Stimulated activated CD4-positive, alpha-beta T cell treated with anti-CD3 and anti-CD28 coated beads, Interleukin-12 subunit alpha, Interleukin-12 subunit beta, amount 100 ng/mL, for 48 hours (primary cell): ENCODE measurements at regions not wholly inside any gene's neighbourhood (a gene's known extent, or its start where the extent isn't known, plus 50 kb on each side); places are given as distances from the start of the nearest gene placed in this dataset.
"Not testable (repeated sequence)": the region's sequence is repeated elsewhere in the genome, so short reads cannot be mapped to it uniquely, and the experiment has no call there.

Source experiments
- DNase-seq, 3 donors: peaks; one replicate each; pipeline ENCODE4 v3.0.0-alpha.2; 2020; ENCODE audit warnings: low read depth in 2 of 3, low spot score in 1 of 3

DNA sequence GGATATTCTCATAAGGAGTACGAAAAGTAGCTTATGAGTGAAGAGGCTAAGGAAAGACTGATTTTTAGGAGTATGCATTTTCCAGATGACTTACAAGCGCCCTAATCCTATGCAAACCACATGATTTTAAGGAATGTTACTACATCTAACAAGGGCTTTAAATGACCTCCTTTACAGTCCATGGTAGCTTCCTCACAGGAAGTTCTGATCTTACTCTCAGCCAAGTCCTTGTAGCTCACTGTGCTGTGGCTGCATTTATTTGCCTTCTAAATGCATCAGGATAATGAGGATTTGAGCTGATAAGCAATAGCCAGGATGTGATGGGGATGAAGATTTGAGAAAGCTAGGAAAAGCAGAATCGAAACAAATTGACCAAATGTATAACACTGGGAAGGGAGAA is 896.0 kb downstream of the MCTP2 start:
- DNase-seq = no peak

DNA sequence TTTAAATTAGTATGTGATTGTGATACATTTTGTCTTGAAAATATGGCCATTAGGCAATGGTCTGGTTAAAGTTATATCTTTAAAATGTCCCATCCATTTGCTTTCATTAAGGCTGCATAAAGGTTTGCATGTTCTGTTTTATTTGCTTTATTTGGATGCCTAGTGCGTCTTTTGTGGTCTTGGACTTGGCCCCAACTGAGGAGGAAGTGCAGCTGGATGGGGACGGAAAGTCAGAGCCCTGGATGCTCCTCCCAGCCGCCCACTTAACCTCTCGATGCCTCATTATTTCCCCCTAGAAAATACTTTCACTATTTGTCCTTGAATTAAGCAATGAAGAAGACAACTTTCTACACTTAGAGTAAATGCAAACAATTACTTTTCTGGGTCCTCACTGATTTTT is 898.2 kb downstream of the MCTP2 start:
- no peak for DNase-seq

DNA sequence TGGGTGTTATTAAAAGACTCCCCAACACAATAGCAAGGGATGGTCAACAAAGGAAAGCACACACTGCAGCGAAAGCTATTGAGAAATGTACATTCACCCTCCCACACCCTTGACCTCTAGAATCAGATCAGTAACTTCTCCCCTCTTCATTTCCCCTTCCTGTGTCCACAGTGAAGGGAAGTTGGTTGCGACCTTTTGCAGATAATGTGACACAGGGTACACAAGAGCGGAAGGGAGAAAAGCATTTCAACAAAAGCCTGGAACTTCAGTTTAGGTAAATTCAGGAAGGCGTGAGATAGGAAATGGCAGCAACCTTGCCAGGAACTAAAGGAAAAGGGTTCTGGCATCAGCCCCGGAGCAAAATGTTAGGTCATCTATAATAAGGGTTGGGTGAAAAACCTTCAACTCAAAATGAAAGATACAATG is 899.8 kb downstream of the MCTP2 start:
- no peak for DNase-seq

DNA sequence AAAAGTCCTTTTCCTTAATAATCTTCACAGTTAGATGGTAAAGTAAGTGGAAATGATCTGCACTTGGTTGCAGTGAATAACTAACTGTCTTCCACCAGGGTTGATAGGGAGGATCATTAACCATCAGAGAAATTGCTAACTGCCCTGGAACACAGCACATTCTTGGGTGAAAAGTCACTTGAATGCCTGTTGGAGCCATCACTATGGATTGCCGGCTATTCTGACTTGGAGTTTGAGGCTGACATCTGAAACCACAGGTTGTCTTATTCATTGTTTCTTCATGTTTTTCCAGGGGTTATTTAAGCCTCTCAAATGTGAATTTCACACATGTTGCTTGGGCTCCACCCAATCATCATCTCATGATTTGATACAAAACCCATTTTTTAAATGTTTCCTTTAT is 901.4 kb downstream of the MCTP2 start:
- no peak for DNase-seq

DNA sequence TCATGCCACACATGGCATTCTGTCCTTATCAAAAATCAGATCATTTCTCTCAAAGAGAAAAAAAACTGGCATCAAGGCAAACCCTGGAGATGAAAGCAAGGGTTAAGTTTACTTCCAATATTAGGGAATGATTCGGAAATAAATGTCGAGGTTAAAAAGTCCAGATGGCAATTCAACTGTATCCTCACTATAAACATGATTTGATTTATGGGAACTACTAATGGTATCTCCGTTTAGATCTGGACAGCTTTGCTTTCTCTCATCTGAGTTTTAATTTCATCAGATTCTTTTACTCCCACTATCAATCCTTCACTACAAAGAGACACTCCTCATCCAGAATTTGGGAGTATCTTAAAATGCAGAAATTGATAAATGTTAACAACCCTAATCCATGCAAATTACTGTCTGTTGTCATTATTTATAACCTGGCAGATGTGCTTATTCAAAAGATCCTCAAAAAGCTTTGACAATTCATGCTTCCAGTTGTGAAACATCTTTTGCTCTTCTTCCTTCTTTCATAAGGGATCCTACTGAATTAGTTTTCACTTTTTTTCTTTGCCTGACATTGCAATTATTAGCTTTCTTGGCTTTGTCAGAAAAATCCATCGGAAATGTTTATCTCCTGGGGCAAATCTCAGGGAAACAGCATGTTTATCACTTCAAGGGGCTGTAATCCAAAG is 903.2 kb downstream of the MCTP2 start:
- DNase-seq = no peak

DNA sequence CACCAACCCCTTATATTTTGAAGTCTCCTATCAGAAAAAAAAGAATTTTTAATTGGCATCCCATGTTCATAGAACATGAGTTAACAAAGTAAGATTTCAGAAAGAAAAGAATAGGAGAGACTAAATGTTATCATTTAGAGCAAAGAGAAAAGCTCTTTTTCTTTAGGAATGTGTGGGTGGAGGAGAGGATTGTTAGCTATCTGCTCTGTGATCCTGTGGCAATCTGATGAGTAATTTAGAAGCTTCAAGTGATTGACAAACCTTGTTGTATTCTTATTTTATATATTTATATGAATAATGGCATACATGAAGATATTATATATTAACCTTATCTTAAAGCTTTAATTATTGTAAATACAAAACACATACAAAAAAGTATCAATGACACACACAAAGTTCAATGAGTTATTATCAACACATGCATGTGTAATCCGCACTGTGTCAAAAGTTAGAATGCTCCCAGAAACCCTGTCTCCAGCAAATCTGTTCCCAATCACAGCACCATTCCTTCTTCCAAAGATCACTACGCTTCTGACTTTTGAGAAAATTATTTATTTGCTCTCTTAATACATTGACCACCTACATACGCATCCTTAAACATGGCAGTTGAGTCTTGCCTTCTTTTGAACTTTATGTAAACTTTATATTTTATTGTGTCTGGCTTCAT is 907.4 kb downstream of the MCTP2 start:
- no peak for DNase-seq

DNA sequence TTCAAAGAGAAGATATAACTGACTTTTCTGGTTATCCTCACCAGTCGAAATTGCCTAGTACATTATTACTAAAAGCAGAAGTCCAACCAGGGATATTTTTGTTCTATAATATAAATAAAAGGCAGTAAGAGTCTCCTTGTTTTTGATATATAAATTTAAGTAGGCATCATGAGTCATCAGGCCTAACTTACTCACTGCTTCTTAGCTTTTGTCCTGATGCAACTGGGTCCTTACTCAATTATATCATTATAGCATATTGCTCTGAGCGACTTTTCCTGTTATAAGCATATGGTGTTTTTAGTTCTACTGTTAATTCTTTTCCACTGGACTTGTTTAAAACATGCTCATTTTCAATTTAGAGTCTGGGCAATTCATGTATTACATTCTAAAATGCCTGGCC is 910.1 kb downstream of the MCTP2 start:
- DNase-seq = no peak

DNA sequence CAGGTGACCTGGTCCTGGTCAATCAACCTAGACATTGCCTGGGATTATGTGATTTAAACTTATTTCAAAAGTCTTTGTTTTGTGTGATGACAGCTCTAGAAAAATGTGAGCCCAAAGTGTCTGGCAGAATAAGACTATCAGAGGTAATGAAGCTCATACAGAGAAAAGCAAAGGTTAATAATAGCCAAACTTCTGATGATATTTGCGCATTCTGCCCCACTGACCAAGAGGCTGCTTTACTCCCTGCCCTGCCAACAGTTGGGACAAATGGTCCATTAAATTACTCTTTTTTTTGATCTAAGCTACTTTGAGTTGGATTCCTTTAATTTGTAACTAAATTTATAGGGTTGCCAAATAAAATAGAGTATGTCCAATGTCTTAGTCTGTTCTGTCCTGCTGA is 911.2 kb downstream of the MCTP2 start:
- no peak for DNase-seq

DNA sequence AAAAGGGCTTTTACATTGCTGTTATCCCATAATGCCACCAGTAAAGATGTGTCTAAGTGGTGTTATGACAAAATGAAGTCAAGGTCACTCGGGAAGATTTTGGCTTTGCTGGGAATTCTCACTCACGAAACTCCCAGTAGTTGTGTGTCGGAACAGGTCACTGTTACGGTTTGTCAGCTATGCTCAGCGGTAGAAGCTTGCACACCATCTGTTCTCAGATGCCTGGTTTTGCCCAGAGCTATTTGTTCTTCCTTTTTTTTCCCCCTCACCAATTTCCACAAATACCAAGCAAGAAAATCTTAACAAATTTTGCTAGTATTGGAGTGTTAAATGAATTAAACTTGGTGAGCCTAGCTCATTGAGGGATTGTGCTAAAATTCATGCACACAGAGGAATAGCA is 915.1 kb downstream of the MCTP2 start:
- DNase-seq = no peak

DNA sequence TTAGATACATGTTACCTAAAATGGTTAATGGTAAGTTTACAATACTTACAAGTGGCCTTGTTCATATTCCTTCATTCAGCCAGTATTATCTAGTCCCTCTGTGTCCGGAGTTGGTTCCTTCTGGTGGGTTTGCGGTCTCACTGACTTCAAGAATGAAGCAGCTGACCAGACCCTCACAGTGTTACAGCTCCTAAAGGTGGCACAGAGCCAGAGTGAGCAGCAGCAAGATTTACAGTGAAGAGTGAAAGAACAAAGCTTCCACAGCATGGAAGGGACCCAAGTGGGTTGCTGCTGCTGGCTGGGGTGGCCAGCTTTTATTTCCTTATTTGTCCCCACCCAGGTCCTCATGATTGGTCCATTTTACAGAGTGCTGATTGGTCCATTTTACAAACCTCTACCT is 916.8 kb downstream of the MCTP2 start:
- no peak for DNase-seq

DNA sequence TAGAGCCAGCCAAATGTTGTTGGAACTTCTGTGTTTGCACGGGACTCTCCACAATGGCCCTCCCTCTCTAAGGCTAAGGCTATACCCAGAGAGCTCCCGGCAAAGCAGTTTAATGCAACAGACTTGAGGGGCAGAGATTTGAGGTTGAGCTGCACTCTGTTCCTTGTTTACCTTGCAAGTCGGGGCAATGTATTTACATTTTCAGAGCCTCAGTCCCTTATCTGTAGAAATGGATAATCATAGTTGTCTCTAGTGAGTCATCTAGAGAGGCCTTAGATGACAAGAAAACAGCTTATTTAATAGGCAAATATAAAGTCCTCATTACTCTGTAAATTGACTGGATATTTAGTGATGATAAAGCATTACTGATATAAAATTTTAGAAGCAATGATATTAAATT is 917.7 kb downstream of the MCTP2 start:
- DNase-seq = no peak

DNA sequence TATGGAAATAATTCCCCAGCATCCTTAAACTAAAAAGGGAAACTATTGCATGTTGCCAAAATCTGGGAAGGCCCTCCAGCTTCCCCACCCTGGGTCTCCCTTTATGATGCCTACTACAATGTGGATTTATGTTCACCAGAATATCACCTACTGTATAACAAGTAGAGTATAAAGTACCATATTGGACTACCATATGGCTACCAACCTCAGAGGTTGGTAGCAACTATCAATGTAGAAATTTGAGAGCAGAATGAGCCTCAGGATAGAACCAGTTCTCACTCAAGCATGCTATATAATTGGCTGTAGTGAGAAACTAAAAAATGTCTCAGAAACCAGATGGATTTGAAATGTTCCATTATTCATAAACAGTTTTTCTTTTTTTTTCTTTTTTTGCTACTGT is 918.4 kb downstream of the MCTP2 start:
- no peak for DNase-seq

DNA sequence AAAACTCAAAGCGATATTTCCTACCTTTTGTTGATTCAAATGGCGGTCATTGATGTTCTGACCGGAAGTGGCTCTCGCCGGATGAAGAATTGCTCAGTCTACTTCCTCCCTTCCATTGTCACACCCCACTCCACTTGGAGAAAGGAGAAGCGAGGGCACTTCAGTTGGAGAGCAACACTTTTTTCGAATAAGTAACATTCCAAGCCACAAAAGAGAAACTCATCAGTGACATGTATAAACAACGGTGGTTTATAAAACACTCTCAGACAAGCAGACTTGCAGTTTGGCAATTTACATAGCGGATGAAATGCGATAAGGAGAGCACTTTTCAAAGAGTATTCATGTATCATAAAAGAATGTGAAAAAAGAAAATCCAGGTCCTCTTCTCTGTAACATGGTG is 919.1 kb downstream of the MCTP2 start:
- DNase-seq = no peak

DNA sequence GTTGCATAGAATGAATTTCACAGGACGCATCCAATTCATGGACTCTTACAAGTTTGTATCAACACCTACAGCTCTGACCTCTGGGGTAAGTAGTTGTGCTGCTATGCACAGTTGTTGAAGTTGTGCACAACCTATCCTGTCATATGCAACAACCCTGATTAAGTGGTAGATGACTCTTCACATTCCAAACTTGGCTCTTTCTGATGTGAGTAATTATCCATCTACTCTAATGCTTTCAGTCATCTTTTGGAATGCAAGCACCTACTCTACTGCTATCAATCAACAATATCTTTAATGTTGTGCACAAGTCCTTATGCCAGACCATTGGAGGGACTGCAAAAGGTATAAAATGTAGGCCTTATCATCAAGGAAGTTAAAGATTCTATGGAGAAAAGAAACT is 921.4 kb downstream of the MCTP2 start:
- no peak for DNase-seq

DNA sequence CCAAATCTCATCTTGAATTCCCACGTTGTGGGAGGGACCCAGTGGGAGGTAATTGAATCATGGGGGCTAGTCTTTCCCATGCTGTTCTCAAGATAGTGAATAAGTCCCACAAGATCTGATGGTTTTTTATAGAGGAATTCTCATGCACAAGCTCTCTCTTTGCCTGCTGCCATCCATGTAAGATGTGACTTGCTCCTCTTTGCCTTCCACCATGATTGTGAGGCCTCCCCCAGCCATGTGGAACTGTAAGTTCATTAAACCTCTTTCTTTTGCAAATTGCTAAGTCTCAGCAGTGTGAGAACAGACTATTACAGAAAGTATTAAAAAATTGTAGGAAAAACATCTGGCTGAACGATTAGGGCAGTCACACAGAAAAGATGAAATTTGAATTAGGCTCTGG is 921.8 kb downstream of the MCTP2 start:
- DNase-seq = not testable (repeated sequence)

DNA sequence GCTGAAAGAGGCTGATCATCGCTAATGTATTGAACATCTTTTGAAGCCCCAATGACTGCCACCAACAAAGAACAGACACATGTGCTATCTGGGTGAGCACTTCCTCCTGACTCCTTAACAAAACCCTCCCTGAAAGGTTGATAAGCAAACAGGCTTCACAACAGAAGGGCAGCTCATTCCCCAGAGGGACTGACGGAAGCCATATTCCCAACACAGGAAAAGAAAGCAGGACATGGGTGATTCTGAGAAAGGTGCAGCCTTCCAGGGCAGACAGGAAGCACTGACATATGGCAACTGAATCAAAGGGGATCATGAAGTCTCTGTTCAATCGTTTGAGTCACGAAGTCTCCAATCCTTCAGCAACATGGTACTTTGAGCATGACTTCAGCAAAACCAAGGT is 929.0 kb downstream of the MCTP2 start:
- DNase-seq = no peak

DNA sequence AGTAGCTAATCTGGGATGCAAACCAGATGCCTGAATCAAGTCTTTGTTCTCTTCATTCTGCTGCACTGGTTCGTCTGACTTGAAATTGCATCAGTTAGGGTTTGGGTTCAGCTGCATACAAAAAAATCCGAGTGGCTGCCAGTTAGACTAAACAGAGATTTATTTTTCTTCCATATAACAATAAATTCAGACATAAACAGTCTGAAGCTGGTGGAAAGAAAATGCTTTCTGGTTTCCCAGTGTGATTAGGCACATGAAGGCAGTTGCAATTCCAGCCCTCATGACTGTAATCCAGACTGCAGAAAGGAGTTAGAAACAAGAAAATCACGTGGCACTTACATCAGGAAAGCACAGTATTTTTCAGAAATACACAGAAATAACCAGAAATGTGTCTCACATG is 930.7 kb downstream of the MCTP2 start:
- no peak for DNase-seq

DNA sequence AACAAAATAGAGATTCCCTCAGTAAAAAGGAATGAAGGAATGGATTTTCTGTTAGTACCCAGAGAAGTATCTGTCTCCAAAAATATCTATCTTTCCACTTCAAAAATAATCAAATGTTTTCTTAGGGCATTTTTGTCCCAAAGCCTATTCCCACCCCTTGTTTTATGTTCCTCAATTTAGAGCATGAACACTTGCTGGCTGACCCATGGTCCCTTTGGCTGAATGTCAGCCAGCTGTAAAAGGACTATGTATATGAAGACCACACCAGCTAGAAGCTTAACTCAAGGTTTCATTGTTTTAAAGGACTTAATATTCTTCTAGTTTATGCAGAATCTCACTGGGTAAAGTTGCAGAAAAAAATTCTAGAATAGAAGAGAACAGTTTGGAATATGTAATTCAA is 931.2 kb downstream of the MCTP2 start:
- DNase-seq = no peak

DNA sequence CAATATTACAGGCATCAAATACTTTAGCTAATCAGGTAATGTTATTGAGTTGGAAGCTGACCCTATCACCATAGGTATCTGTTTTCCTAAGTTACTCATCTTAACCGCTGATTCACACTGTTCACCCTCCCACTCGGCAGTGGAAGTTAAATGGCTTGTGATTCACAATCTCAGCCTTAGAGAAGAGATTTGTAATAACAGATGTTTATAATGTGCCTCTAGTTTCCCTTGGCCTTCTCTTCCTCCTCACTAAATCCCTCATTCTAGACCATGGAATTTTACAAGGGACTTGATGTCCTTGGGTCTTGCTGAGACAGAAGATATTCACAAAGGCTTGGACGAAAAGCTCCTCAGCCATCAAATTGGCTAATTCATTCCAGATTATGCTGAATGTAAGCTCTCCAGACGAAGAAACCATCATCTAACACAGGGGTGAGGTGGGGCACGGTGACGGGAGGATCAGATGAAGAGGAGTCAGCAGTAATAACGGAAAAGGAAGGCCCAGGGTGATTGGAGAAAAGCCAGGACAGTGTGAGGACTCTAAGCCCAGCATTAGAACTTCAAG is 931.7 kb downstream of the MCTP2 start:
- DNase-seq = no peak

DNA sequence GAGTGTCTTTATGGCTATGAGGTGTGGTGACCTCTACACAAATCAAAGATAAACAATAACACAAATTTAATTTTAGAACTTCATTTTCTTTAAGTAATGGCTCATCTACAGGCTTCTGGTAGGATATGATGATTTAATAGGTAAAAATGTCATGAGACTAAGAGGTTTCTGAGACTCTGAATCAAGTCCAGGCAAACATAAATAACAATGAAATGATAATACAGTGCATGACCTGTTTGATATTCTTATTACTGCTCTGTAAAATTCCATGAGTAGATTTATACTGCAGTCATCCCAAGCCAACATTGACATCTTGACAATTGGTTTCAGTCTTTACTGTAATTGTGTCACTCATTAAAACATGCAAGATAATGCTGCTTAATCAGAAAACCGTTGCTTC is 936.8 kb downstream of the MCTP2 start:
- no peak for DNase-seq

DNA sequence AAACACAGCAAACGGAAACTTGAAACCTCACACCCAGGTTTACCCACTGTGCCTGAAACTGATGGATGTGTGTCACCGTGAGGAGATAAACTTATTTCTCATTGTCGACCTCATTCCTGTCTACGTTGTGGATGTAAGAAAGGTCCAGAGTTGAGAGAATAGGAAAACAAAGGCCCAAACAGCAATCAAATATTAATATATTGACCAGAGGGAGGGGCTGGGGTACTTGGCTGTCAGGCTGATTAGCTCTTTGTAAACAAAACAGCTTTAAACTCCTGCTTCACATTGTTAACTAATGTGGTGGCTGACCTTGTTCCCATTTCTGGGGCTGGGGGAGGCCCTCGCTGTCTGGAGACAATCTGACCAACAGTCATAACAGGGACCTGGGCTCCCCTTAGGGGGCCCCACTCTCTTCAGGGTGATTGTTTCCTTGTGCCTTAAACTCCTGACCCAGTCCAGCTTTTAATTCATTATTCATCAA is 937.6 kb downstream of the MCTP2 start:
- no peak for DNase-seq

DNA sequence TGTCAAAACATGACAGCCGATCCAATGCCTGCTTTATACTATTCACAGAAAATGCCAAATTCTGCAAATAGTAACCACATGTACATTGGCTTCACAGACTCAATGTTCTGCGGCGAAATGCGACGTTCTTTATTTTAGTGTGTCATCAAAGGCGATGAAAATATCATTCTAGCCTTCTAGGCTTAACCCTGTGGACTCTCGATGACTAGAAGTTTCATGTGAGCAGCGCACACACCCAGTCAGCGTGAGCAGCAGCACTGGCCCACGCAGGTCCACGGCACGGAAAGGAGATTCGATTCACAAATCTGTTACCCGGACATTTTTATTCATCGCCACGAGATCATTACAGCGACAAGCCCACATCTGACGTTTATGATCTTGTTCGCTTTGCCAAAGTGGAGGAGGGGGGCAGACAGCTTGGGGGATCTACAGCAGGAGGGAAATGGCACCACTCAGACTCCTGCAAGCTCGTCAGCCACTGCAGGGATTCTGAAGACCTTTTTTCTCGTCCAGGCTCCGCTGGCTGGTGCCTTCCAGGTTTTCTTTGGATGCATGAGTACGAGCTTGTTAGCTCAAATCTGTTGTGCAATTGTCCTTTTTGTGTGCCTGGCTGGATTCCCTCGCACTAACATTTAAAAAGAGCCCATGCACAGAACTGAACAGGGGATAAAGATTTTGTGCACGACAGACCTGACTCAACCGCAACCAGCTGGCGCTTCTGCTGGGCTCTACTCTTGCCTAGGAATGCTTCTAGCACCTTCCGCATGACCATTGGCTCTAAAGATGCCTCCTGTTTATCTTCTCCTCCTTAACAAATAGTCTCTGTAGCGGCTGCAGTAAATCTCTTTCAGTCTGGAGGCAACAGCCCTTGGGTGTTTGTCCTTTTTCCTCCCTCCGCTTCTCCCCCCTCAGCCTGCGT is 938.4 kb downstream of the MCTP2 start:
- DNase-seq = no peak
